DOHH2 (cell line): ENCODE measurements at regions not wholly inside any gene's neighbourhood (a gene's known extent, or its start where the extent isn't known, plus 50 kb on each side); places are given as distances from the start of the nearest gene placed in this dataset.

Experiments
- H3F3A ChIP-seq: fragments of 200-600 bp; sonication (generic), shearing (Covaris generic); 2 replicates; pipeline ENCODE4 v1.6.0; 2016; ENCODE audit warnings: antibody characterized with exemption, mild to moderate bottlenecking; ENCODE audit not compliant: control insufficient read depth, insufficient read depth
- H3K27ac ChIP-seq: fragments of 200-600 bp; sonication (generic); 2 replicates; pipeline ENCODE4 v1.5.1; 2014; ENCODE audit warnings: low read depth, mild to moderate bottlenecking, low read length, moderate library complexity
- H3K27me3 ChIP-seq: fragments of 200-600 bp; sonication (generic); 2 replicates; pipeline ENCODE4 v1.6.1; 2014; ENCODE audit warnings: mild to moderate bottlenecking, low read length, mixed read lengths; ENCODE audit not compliant: control insufficient read depth
- H3K36me3 ChIP-seq: fragments of 200-600 bp; sonication (generic); 2 replicates; pipeline ENCODE4 v1.6.1; 2014; ENCODE audit warnings: mild to moderate bottlenecking, low read length, moderate library complexity, mixed read lengths; ENCODE audit not compliant: control insufficient read depth
- H3K4me1 ChIP-seq: fragments of 200-600 bp; sonication (generic); 2 replicates; pipeline ENCODE4 v1.6.1; 2014; ENCODE audit warnings: mild to moderate bottlenecking, low read length, mixed read lengths; ENCODE audit not compliant: control insufficient read depth
- H3K4me2 ChIP-seq: fragments of 200-600 bp; sonication (generic); 2 replicates; pipeline ENCODE4 v1.6.0; 2014; ENCODE audit warnings: mild to moderate bottlenecking, low read length, moderate library complexity
- H3K4me3 ChIP-seq: fragments of 200-600 bp; sonication (generic); 2 replicates; pipeline ENCODE4 v1.5.1; 2014; ENCODE audit warnings: mild to moderate bottlenecking, low read length, mixed read lengths
- H3K79me2 ChIP-seq: fragments of 200-600 bp; sonication (generic); 2 replicates; pipeline ENCODE4 v1.6.1; 2014; ENCODE audit warnings: mild to moderate bottlenecking, low read length, mixed read lengths; ENCODE audit not compliant: control insufficient read depth
- H3K9me2 ChIP-seq: fragments of 200-600 bp; sonication (generic); replicated peaks from 2 replicates; pipeline ENCODE4 v1.6.1; 2014; ENCODE audit warnings: mild to moderate bottlenecking, low read length, mixed read lengths; ENCODE audit not compliant: control insufficient read depth
- H3K9me3 ChIP-seq: fragments of 200-600 bp; sonication (generic); 2 replicates; pipeline ENCODE4 v1.6.1; 2014; ENCODE audit warnings: antibody characterized with exemption, low read length, mixed read lengths; ENCODE audit not compliant: control insufficient read depth, insufficient read depth
- H4K20me1 ChIP-seq: fragments of 200-600 bp; sonication (generic); 2 replicates; pipeline ENCODE4 v1.6.0; 2014; ENCODE audit warnings: low read depth, mild to moderate bottlenecking, antibody characterized with exemption, low read length, moderate library complexity; ENCODE audit not compliant: control insufficient read depth, insufficient read depth
- EZH2phosphoT487 ChIP-seq: fragments of 200-600 bp; sonication (generic); IDR thresholded peaks from 2 replicates; pipeline ENCODE4 v1.6.1; 2017; ENCODE audit warnings: borderline replicate concordance, mild to moderate bottlenecking, antibody characterized with exemption, low read length, moderate library complexity, mixed read lengths
- TF ChIP-seq, protein P1 (sequence below): fragments of 200-600 bp; sonication (generic); IDR thresholded peaks from one replicate; pipeline ENCODE4 v1.5.1; 2014; ENCODE audit warnings: antibody characterized with exemption, mild to moderate bottlenecking, low read depth, low read length; ENCODE audit not compliant: poor library complexity, severe bottlenecking

- Histone ChIP-seq H3K79me2 (no peaks in the 10 kb centered on the region), H3F3A (no peaks in the 10 kb centered on the region), H4K20me1 (no peaks in the 10 kb centered on the region), H3K4me2 (no peak overlapping the region), H3K27me3 (no peaks in the 10 kb centered on the region), H3K27ac (no peak overlapping the region), H3K9me2 (no peaks in the 10 kb centered on the region), H3K4me3 (no peak overlapping the region), H3K9me3 (no peaks in the 10 kb centered on the region), H3K4me1 (no peaks in the 10 kb centered on the region), H3K36me3 (no peaks in the 10 kb centered on the region)
- no peak for TF ChIP-seq EZH2phosphoT487
- TF ChIP-seq, protein P1, sequence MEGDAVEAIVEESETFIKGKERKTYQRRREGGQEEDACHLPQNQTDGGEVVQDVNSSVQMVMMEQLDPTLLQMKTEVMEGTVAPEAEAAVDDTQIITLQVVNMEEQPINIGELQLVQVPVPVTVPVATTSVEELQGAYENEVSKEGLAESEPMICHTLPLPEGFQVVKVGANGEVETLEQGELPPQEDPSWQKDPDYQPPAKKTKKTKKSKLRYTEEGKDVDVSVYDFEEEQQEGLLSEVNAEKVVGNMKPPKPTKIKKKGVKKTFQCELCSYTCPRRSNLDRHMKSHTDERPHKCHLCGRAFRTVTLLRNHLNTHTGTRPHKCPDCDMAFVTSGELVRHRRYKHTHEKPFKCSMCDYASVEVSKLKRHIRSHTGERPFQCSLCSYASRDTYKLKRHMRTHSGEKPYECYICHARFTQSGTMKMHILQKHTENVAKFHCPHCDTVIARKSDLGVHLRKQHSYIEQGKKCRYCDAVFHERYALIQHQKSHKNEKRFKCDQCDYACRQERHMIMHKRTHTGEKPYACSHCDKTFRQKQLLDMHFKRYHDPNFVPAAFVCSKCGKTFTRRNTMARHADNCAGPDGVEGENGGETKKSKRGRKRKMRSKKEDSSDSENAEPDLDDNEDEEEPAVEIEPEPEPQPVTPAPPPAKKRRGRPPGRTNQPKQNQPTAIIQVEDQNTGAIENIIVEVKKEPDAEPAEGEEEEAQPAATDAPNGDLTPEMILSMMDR: no peak
These were observed 1013.2 kb upstream of the TSPY4 start for GRCh38 chrY:8324113-8324512.

DNA sequence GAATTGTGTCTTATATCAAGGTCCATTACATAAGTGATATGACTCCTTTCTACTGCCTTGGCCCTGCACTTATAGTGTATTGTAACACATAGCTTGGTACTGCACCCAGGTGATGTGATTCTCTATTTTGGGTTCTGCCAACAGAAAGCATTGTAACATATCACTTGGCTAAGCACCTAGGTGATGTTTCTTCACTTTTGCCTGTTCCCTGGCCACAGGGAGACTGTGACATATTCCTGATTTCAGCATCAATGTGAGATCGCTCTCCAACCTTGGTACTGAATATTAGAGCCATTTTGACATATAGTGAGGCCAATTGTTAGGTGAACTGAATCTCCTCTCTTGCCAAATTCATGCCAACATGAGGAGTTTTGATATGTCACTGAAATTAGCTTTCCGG lies 1010.3 kb upstream of the TSPY4 start:
- Histone ChIP-seq H3K79me2 (no peaks in the 10 kb centered on the region), H4K20me1 (no peaks in the 10 kb centered on the region), H3K27ac (no peak overlapping the region), H3K4me2 (no peak overlapping the region), H3F3A (no peaks in the 10 kb centered on the region), H3K4me1 (no peaks in the 10 kb centered on the region), H3K36me3 (no peaks in the 10 kb centered on the region), H3K9me2 (no peaks in the 10 kb centered on the region), H3K27me3 (no peaks in the 10 kb centered on the region), H3K9me3 (no peaks in the 10 kb centered on the region), H3K4me3 (no peak overlapping the region)
- TF ChIP-seq, protein P1: no peak
- no peak for TF ChIP-seq EZH2phosphoT487

DNA sequence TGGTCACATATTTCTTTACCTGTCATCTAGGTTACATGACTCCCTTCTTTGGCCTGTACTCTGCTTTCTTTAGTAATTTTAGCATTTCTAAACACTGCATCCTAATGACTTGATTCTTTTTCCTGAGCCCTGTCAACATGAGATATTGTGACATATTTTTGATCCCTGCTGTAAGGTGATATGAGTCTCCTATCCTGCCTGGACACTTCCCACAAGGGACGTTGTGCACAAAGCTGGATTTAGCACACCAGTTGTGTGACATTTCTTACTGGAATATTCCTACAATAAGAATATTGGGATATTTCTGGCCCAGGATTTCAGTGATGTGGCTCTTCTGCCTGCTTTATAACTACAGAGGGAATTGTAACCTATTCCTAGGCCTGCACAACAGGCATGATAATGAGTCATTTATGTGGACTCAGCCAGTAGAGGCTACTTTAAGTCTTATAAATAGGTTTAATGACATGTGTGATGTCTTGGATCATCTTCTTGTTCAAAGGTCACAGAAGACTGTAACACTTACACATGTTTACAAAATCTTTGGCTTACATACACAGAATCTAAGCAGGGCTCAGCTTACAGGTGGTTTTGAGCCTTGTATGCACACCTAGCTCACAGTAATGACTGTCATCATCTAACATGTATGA lies 1009.4 kb upstream of the TSPY4 start:
- Histone ChIP-seq H3K9me3 (no peaks in the 10 kb centered on the region), H4K20me1 (no peaks in the 10 kb centered on the region), H3K4me2 (no peak overlapping the region), H3K36me3 (no peaks in the 10 kb centered on the region), H3K4me1 (no peaks in the 10 kb centered on the region), H3K27ac (no peak overlapping the region), H3K9me2 (no peaks in the 10 kb centered on the region), H3K27me3 (no peaks in the 10 kb centered on the region), H3K79me2 (no peaks in the 10 kb centered on the region), H3F3A (no peaks in the 10 kb centered on the region), H3K4me3 (no peak overlapping the region)
- TF ChIP-seq EZH2phosphoT487: no peak
- TF ChIP-seq, protein P1: no peak
